ENCODE measurements at regions not wholly inside any gene's neighbourhood (a gene's known extent, or its start where the extent isn't known, plus 50 kb on each side); places are given as distances from the start of the nearest gene placed in this dataset.

DNA sequence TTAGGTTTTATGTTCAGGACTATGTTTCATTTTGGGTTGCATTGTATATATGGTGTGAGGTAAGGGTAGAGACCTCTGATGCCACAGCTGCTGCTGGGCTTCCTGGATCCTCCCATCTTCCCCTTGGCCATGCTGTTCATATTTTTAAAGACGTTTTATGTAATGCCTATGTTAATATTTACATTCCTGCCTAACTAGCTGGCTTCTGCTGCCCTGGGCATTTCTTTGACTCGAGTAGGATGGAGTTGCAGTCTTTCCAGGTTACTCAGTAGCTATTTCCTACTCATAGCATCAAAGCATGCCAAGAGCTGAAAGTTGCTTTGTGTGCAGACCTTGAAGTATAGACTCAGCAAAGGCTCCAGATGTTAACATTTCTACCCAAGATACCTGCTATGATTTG lies 220.5 kb upstream of the CADM1 start:
- DNase-seq (ENCODE audit: low read depth in 2 of 2), result no peak

DNA sequence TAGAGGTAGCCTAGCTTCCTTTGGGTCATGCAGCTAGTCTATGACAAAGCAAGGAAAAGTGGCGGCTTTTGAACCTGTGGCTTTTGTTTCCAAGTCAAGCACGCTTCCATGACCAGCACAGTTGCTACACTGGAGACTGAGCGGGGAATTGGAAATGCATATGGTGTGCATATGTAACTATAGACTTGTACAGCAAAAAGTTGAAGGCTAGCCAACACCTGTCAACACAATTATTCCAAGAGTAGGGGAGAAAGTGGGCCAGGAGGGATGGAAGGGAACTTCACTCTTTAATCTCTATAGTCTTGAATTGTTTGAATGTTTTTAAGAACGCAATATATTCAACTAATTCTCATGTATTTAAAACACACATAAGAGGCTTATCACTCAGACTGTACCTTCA lies 218.5 kb upstream of the CADM1 start:
- DNase-seq (ENCODE audit: low read depth in 2 of 2), result no peak

DNA sequence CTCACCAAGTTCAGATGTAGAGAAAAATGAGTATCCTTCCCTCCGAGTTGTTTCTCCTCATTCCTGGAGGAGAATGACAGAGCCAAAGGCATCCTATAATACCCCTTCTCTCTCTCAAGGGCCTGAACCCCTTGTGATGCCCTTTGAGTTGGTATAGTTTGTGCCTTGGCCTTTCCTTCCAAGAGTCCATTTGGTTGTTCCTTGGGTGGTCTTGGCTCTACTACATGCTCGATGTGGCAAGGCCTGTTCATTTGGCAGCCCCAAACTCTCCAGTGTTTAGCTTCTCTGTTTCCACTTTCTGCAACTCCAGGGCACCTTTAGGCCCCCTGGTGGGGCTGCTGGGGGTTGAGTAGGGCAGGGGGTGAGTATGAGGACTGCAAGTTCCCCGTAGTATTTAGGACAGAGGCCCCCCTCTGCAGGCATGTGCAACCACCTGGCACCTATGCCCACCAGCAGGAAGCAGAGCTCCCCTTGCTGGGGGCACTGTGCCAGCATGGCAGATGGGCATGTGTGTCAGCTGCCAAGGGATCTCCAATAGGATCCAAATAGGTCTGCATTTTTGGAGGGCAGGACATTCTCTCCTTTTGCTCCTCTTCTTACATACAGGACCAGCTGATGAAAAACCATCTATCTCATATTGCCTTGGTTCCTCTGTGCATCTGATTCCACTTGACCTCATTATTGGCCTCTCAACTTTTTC lies 217.2 kb upstream of the CADM1 start:
- DNase-seq (ENCODE audit: low read depth in 2 of 2), result no peak

DNA sequence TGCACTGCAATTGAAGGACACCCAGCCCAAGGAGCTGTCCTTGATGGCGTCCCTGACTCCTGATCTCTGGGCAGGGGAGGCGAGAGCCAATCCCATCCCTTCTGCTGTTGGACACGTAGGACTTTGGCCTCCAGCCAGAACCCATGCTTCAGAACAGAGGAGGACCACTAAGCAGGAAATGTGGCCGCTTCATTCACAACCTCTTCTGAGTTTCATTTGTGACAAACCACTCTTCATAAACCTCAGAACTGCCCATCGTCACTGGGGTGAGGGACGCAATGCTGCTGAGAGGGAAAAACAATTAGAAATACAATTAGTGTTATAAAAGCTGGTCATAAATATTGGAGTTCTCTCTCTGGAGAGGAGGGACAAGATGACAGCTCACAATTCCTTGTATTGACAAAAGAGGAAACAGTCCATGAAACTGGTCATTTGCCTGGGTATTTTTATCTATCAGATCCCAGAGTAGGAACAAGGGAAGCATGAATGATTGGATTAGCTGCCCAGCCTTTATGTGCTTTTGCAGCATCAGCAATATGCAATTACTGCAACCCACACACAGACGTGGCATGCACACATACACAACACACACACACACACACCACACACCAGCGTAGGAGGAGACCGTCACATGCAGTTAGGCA lies 216.5 kb upstream of the CADM1 start:
- DNase-seq (ENCODE audit: low read depth in 2 of 2), result no peak

DNA sequence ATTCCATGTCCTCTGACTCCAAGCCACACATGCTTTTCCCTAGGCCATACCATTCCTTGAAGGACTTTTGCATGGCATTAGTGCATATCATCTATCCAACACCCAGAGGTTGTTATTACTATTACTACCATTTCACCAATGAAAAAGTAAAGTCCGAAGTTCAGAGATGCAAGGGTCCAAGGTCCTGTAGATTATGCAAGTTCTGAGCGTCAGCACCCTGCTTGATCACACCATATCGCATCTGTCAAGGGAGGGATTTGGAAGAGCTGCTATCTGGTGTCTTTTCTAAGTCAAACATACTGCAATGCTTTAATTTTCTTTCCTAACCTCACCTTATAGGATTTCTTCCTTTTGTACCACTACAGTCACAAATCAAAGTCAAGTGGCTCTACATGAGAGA lies 214.7 kb upstream of the CADM1 start:
- DNase-seq (ENCODE audit: low read depth in 2 of 2), result no peak

DNA sequence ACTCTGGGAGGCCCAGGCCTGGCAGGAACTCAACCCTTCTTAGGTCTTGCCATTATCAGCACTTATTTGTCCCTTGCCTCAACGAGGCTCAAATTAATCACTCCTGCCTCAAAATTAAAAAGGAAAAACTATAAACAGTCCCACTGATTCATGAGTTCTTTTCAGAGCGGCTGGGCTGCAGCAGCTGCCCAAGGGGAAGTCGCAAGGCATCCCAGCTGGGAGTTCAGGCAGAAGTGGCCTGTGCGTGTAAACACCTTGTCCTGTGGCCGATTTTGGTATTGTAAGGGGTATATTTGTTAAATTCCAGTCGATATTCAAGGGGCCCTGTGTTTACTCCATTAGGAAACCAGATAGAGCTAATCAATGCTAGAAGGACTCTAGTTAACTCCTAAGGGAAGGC lies 213.9 kb upstream of the CADM1 start:
- no peak for DNase-seq (ENCODE audit: low read depth in 2 of 2)

DNA sequence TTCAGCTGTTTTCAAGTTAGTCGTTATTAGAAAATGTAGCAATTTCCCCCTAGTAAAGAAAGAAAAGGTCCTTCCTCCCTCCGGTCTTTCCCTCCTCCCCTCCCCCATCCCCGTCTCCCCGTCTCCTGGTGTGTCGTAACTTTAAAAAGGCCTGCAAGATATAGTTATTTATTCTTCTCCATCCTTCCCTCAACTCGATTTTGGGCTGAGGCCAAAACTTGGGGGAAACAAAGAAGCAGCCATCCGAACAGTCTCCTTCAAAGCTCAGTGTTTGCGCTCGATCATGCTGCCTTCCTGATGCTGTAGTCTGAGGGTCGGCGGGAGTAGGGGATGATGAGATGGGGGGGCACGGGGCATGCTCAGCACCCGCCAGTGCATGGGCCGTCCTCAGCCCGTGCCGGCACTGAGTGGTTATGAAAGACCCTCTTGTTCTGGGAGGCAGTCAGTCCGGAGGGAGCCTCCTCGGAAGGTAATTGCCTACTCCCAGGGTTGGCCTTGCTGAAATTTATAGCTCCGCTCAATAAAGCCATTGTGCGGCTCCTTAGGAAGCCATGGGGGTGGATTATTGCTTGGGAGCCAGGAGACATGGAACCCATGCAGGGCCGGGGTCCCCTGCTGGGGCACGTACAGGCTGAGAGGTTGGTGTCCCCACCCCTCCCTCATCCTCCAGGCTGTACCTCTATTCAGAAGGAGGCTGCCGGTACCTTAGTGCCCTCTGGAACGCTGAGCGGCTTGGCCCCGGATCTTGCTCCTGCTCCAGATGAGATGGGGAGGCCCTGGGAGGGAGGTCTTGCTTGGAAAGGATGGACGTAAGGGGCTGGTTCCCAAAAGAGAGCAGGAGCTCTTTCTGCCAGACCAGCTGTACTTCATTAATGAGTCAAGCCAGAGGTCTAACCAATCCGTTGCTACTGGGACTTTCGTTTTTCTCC lies 212.7 kb upstream of the CADM1 start:
- DNase-seq (ENCODE audit: low read depth in 2 of 2), result no peak

DNA sequence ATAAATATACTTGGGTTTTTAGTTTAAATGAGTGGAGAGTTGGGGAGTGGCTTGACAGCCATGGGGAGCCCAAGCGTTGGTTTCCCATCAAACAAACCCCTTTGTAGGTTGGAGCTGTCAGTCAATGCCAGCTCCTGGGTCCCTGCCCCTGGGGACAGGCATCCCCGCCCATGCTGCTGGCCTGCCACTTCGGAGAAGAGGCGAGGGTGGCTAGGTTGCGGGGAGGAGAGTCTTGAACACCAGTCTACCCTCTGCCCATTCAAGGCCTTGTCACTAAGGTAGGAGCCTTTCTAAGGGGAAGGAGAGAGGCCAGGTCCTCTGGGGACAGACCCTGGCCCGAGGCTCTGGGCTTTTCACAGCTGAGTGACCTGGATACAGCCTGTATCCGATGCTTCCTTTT lies 211.9 kb upstream of the CADM1 start:
- DNase-seq (ENCODE audit: low read depth in 2 of 2), result no peak

DNA sequence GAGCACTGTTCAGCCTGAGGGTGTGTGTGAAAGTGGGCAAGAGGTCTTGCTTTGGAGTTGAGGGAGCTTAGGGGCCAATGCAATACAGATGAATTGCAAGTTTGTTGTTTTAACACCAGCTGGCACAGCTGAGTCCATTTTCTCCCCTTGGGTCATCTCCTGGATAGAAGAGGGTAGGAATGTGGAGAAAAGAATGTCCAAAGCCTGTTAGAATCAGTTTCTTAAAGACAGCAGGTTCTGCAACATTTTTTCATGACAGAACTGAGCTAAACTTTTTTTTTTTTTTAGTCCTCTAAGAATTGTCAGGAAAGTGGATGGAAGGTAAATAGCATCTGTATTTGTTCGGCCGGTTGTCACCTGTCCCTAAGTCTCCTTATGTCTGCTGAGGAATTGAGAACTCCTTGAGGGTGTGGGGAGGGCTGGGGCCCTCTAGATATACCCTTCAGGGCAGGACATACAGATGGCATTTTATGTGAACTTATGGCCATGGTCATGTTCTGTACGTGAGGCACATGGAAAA lies 211.1 kb upstream of the CADM1 start:
- no peak for DNase-seq (ENCODE audit: low read depth in 2 of 2)

DNA sequence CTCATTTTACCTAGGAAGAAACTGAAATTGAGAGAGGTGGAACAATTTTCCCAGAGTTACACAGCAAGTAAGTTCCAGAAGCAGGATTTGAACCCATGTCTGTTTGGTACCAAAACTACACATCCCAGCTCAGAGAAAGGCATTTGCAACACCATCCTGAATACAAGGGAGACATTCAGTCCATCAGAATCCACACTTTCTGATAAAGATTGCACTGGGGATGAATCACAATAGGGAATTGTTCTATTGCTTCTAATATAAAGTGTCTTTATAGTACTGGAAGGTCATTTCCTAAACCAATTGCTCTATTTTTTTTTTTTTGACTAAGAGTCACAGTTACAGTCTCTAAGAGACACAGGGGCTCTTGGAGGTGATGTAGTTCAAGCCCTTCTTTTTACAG lies 208.1 kb upstream of the CADM1 start:
- no peak for DNase-seq (ENCODE audit: low read depth in 2 of 2)

DNA sequence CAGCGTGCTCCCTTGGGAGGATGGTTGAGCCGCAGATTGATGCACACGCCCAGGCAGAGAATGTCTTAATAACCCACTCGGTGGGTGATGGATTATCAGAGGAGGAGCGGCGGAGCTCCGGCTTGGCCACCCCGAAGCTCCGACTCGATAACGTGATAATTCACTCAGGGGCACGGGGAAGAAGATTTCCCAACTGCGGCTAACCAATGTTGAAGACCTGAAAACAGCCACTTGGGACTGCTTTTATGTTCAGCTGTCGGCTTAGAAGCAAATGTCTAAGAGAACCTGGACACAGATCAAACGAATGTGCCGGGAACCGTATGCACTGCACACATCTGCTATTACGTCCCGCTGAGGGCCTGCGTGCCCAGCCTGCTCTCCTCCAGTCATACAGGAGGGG lies 206.8 kb upstream of the CADM1 start:
- DNase-seq (ENCODE audit: low read depth in 2 of 2), result no peak

DNA sequence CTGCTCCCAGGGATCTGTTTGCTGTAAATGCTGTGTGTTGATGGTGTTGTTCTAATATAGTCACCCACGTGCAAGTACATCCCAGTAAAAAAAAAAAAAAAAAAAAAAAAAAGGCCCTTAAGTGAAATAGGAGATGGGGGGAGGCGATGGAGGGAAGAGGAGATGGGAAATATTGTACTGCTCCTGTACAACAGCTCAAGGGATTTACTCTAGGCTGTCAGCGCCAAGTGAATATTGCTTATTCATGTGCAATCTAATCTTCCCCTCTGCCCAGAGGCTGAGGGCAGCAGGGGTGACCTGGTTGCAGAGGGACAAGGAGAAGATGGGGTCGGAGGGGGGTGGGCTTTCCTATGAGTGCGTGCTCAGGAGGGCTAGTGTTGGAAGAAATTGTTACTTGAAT lies 206.2 kb upstream of the CADM1 start:
- no peak for DNase-seq (ENCODE audit: low read depth in 2 of 2)

DNA sequence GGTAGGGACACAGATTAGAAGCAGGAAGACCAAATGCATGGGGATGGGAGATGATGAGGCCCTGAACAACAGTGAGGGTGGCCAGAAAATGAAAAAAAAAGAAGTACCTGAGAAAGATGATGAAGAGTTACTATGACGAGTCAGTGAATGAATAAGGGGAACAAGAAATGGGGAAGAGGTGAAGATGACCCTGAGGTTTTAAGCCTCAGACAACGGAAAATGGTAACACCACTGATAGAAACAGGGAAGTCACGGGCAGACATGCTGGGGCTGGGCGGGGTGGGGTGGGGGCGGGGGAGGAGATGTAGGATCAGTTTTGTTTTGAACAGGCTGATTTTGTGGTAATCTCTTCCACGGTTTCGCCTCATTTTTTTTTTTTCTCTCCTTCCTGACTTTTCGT lies 205.1 kb upstream of the CADM1 start:
- DNase-seq (ENCODE audit: low read depth in 2 of 2), result no peak

DNA sequence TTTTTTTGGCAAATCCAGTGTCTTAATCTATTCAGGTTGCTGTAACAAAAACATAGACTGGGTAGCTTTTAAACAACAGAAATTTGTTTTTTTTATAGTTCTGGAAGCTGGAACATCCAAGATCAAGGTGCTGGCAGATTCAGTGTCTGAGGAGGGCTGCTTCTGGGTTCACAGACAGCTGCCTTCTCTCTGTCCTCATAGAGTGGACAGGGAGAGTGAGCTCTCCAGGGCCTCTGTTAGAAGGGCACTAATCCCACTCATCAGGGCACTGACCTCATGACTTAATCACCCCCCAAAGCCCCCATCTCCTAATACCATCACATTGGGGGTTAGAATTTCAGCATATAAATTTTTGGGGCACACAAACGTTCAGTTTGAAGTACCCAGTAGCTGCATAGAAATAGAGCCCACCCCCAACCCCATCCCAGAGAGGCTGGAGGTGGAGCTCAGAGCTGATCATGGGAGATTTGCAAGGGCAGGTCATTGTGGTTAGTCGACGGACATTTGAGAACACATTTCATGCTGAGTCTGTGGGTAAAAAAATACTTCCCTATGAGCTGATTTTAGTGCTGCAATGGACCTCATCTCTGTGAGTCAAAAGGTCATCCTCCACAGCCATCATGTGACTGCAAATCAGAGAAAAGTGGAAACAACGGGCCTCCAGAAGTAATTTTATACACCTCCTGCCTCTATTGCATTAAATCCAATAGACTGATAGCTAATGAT lies 203.1 kb upstream of the CADM1 start:
- DNase-seq (ENCODE audit: low read depth in 2 of 2), result no peak

DNA sequence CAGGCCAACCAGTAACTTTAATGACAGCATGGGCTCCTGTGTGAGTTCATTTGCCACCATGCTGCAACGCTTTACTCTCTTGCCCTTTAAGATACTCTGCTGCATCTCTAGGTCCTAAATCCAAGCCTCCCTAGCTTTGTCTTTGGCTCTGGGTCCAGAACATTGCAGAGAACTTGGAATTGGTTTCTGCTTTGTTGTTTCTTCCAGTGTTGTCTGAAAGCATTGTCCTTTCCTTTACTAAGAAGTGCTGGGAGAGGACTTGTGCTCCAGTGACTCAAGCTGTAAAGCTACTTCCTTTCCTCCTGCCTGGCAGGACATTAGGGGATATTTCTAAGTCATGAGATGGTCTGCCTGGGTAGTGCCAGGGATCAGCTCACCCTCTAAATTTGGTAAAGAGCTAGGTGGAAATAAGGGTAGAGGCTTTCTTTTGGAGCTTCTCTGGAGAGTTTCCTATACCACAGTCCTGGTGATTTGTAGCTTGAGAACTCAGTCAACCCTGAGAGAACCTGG lies 202.5 kb upstream of the CADM1 start:
- no peak for DNase-seq (ENCODE audit: low read depth in 2 of 2)

DNA sequence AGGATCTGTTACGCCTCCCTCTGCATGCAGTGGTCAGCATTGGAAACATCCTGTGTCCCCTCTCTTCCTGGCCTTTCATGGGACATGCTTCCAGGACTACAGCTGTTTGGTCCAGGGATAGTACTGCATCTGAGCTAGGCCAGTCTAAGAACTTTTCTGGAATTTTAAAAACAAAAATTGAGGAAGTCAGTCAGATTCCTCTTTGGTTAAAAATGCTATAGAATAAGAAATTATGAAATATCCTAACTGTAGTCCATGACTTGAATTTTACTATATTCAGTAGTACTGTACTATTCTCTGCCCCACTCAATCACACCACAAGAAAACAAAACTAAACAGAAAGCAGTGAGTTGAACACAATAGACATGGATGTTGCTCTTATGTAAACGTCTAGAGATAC lies 201.0 kb upstream of the CADM1 start:
- no peak for DNase-seq (ENCODE audit: low read depth in 2 of 2)

DNA sequence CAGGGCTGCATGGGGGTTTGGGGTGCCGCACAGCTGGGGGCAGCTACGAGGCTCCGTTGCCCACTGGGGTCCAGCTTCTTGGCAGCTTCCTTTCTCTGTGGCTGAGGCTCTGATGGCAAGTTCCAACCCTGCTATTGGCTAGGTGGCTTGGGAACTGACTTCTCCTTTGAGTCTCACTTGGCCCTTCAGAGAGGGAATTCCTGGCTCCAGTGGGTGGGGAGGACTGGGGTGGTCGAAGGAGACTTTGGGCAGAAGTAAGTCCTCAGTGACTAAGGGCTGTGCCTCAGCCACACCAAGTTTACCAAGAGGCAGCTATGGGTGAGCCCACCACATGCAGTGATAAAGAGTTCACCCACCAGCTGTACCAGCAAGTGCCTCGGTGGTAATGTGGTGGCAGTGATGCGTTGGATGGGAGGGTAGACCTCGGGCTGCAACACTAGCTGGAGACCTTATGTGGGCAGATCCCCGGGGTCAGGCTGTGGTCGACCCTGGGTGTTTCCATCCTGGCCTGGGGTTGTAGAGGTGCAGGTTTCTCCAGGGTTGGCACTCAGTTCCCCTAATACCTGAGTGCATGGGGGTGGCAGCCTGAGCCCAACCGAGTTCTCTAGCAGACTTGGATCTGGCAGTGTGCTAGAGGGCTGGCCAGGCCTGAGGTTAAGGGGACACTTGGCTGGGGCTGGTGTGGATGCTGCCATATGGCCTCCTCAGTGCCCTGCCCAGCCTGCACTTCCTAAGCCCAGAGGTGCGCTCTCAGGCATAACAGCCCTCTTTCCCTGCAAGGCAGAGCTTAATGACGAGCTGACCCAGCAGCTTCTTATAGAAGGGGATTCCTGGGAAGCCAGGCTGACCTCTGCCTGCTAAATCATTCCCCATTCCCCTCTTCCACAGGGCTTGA lies 197.0 kb upstream of the CADM1 start:
- DNase-seq (ENCODE audit: low read depth in 2 of 2), result no peak

DNA sequence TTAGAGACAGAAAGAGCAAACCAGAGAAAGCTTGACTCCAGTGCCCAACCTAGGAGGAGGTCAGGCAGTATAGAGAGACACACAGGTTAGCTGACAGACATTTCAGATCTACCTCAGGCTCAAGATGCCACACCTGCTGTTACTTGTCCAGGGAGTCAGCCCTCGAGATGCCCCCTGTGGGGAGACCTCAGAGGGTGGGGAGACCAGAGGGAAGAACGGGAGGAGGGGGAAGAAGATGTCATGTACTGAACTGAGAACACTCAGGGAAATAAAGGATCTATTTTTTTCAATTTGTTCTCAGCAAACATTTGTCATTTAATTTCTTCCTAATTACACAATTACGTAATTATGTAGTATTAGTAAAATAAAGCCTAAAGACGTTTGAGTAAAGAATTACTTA lies 196.3 kb upstream of the CADM1 start:
- DNase-seq (ENCODE audit: low read depth in 2 of 2), result no peak

DNA sequence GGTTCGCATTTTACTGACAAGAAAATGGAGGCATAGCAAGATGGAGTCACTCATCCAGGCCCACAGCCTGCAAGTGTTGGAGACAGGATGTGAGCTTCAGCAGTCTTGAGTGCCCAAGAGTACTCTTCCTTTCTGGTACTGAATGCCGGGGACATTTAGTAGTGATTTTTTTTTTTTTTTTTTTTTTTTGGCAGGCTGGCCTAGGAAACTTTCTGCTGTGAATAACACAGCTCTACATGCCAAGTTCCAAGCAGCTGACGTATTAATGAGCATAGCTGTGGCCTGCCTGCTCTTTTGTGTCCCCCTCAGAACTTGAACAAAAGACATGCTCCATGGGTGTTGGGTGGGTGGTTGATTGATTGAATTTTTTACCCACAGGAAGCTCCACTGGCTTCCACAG lies 195.5 kb upstream of the CADM1 start:
- DNase-seq (ENCODE audit: low read depth in 2 of 2), result no peak

DNA sequence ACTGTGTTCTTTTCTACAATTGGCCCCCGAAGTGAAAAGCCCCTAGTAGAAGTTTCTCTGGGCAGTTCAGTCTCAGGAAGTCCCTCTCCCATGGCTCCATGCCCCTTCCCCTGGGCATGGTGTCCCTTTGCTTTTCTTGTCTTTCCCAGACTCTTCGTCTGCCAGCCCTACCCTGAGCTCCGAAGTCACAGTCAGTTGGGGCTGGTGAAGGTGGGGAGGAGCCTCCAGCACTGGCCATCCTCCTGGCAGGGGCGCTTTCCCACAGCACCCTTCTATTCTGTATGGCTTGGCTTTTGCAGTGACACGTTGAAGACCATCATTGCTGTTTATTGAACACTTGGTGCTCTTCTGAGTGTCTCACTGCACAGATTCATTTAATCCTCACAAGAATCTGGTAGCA lies 195.1 kb upstream of the CADM1 start:
- no peak for DNase-seq (ENCODE audit: low read depth in 2 of 2)

DNA sequence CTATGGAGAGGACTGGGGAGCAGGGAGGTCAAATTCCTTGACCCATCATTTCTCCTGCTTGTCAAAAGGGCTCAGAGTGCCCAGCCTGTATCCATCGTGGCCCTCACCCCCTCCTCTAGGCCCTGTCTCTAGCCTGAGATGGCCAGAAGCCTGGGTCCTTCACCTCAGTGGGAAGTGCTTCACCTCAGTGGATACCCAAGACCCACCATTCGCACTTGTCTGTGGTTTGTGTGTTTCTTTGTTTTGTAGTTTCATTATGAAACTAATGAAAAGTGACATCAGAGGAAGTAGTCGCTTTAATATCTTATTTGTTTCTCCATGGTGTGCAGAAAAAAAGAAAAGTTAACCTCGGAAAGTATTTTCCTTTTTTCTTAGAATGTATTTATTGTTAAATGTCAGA lies 194.0 kb upstream of the CADM1 start:
- no peak for DNase-seq (ENCODE audit: low read depth in 2 of 2)
